GM19240 (cell line): ENCODE measurements at regions not wholly inside any gene's neighbourhood (a gene's known extent, or its start where the extent isn't known, plus 50 kb on each side); places are given as distances from the start of the nearest gene placed in this dataset.

ENCODE experiments used
- DNase-seq: peaks from one replicate; pipeline ENCODE4 v3.0.0; 2011; ENCODE audit warnings: low spot score; ENCODE audit not compliant: insufficient read length

DNA sequence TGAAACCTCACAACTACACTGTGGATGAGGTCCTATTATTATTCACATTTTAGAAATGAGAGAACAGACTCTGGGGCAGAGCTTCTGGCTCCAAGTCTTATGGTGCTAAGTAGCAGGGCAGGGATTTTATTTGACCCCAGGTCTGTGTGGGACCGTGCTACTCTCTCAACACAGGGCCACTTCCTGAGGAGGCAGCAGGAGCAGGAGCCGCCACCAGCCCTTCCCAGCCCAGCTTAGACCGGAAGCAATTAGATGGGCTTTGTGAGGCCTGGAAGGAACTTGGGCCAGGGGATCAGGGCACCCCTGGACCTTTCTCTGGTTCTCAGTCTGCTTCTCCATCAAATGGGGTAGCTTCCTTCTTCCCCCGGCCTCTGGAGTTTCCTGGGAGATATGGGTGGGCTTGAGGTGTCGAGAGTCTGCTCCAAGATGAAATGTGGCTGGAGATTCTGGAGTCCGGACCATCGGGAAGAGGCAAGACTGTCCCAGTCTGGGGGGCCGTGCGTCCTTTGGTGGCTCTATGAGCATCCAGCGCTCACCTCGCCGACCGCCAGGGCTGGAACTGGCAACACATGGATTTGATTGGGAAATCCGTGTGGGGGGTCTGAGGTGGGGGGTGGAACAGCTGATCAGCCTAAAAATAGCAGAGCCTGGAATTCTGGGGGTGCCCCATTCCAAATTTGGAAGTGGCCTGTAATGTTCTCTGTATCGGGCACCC is 136.8 kb downstream of the FOXD2 start:
- no peak for DNase-seq

DNA sequence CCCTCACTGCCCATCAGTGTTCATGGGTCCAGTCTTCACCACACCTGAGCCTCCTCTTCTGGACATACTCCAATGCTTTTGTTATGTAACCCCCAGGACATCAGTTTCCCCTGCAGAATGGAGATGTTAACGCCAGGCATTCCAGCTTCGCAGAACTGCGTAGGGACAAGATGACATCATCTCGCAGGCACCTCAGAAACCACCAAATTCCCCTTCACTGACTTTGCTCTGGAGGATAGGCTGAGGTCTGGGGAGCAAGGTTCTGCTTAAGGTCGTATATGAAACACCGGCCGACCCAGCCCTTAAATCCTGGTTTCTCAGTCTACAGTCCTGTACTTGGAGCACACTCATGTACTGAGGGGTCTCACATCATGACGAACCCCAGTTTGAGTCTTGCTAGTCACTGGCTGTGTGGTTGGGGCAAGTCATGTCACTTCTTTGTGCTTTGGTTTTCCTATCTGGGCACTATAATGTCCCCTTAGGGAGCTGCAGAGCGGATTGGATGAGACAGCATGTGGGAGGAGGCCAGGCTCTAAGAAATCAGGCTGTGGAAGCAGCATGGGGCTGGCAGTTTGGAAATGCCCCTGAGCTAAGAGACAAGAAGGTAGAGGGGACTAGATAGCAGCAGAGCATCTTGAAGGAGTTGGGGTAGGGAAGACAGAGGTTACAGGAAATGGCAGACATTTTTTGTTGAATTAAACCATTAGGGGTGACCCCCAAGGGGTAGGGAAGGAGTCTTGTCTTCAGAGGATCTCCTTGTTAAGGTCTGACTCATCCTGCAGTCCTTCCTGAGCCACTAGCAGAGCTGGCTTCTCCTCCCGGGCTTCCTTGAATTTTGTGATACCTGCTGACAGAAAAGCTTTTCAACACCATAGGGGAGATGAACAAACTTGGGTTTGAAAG is 138.3 kb downstream of the FOXD2 start:
- DNase-seq, result no peak

DNA sequence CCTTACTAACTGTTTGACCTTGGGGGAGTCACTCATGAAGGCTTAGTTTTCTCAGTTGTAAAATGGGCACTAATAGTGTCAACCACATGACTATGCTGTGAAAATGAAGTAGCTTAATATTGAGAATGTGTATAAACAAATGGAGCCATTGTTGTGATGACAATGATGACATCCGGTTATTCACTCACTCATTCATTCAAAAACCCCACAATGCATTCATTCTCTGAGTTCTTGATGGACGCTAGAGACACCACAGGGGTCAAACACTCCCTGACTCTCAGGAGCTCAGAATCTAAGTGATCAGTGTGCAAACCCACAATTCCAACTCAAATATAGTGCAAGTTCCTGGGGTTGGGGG is 138.9 kb downstream of the FOXD2 start:
- no peak for DNase-seq

DNA sequence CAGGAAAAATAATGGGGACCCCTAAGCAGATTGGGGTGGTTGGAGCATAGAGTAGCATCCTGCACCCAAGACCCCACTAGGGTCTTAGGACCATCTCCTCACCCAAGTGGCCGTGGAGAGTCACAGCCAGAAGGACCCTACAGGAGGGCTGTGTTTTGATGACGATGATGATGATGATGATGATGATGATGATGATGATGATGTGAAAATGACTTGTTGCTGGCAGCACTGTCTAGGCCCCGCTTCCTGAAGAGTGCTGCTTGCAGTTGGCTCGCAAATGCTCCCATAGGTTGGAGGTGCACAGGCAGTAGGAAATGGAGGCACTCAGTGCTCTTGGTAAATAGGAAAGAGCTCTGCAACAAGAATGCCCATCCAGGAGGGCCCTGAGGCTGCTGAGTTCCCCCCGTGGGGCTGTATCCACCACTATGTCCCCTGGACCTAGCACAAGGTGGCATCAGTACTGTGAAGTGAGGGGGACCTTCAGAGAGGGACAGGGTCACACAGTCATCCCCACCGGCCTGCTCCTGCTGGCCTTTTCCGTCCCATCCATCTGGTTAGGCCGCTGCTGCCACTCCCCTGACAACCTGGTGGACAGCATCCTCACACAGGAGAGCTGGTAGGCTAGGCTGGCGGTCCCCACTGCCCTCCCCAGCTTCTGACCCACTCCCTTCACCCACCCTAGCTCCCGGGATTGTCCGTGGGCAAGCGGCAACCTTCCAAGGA is 139.6 kb downstream of the FOXD2 start:
- DNase-seq, result no peak

DNA sequence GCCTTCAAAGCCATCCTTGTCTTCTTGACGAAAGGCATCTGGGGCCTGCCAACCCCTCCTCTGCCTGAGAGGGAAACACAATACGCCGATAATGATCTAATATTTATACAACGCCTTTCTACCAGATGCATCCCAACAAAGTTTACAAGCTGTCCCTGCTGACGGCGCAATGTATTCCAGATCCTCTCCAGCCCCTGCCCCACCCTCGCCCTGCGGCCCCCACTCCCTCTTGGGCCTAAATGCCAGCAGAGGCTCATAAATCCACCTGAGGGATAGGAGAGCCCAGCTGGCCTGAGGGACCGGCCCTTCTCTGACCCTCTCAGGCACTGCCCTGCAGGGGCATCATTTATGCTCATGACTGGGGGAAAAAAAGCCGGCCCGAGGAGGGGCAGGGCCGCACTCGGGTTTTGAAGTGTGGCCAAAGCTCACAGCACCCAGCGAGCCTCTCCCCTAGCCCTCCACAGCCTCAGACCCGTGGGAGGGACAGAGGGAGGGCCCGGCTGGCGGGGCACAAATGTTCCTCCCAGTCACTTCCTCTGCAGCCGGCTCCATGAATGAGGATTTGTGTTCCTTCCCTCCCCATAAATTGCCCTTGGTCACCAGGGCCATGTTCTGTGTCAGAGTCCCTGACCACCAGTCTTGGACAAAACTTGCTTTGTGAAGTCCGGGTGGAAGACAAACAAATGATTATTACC is 140.3 kb downstream of the FOXD2 start:
- no peak for DNase-seq

DNA sequence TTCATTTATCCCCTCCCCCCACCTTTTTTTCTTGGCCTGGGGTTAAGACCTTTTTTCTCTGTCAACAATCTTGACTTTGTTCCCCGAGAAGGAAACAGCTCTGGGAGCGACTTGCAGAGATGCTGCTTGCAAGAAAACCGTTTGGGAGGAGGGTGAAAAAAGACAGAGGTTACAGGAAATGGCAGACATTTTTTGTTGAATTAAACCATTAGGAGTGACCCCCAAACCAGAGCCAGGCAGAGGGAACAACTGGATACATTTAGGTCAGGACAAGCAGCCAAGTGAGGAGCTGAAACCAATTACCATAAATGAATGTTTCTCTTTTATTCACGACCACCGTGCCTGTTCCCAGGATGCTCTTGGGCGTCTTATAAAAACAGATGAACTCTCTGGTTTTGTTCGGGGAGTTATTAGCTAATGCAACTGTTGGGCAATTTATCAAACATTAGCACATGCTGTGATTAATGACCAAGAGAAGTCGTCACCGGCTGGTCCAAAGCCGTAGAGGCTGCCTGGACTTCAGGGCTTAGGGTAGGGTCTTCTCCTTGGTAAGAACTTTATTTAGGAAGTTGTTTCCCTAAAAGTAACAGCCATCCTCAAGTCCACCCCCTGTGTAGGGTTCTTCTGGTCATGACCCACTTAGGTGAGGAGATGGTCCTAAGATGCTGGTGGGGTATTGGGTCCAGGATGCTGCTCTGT is 141.0 kb downstream of the FOXD2 start:
- DNase-seq, result no peak

DNA sequence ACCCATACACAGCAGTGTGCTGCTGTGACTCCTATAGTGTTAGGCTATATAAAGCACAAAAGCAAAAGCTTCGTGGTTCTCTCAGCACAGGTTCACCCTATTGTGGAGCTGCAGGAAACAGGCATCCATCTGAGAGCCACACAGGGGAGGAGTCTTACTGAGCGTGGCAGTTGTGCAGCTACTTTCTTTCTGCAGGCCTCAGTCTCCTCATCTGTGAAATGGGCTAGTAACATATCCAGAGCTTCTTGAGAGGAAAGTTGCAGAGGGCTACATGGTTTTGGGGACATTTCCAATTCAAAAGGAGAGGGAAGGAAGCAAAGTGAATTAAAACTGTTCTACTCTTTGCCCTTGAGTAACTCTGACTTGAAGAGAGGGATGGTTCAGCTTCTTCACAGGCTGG is 142.0 kb downstream of the FOXD2 start:
- DNase-seq, result no peak

DNA sequence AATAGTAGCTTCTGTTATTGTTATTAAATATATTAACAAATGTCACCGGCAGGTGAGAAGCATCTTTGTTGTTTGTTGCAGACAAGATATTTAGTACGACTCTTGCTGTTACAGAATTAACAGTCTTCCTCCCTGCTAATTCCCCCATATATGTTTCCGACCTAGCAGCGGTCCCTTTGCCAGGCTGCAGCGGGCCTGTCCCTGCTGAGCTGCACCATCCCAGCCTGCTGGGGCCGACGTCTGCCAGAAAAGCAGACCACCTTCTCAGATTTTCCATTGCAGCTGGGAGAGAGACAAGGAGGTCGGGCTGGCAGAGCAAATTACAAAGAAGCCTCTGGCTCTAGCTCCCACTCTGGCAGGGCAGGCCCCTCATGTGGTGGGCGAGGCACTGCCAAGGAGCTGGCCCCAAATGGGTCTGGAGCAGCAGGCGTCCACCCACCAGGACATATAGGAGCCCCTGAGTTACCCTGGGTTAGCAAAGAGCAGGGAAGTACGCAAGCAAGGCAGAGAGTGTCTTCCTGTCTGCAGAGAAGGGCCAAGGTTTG is 142.7 kb downstream of the FOXD2 start:
- DNase-seq, result no peak

DNA sequence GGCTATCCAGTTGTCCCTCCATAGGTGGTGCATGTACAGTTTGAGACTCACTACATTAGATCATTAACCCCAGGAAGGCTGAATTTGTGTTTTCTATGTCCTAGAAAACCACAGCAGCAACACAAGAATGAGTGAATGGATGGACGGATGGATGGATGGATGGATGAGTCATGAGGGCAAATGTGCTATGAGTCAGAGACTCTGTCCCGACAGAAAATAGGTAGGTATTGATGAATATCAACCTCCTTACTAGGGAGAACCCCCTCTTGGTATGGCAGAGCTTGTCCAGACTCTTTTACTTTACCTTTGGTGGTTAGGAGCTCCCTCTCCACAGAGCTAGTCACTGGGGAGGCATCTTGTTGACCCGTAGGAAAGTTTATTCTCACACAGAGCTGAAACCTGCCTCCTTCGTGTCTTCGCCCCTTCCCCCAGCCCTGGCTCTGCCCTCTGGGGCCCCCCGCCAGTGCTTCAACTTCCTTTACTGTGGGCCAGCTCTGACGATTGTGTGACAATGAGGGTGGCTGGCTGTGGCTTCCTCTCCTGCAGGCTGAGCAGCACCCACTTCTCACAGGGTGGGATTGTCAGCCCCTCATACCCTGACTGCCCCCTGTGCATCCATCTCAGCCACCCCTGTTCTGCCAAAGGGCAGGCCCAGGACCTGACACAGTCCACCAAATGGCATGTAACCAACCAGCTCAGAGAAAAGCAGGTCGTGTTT is 145.2 kb downstream of the FOXD2 start:
- DNase-seq, result no peak

DNA sequence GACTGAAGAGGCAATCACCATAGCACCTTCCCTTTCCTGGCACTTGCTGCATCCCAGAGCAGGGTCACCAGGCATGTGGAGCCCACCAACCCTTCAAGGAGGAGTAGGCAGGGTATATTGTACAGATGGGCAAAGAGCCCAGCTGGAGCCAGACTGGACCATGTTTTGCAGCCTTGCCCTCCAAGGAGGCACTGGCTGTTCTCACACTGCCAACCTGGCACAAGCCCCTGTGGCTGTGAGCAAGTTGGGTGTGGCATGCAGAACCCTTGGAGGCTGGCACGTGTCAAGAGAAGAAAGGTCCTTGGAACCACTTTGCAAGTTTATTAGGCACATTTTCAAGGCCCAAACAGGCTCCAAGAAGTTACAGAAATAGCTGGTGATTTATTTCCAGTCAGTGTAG is 146.4 kb downstream of the FOXD2 start:
- DNase-seq, result no peak

DNA sequence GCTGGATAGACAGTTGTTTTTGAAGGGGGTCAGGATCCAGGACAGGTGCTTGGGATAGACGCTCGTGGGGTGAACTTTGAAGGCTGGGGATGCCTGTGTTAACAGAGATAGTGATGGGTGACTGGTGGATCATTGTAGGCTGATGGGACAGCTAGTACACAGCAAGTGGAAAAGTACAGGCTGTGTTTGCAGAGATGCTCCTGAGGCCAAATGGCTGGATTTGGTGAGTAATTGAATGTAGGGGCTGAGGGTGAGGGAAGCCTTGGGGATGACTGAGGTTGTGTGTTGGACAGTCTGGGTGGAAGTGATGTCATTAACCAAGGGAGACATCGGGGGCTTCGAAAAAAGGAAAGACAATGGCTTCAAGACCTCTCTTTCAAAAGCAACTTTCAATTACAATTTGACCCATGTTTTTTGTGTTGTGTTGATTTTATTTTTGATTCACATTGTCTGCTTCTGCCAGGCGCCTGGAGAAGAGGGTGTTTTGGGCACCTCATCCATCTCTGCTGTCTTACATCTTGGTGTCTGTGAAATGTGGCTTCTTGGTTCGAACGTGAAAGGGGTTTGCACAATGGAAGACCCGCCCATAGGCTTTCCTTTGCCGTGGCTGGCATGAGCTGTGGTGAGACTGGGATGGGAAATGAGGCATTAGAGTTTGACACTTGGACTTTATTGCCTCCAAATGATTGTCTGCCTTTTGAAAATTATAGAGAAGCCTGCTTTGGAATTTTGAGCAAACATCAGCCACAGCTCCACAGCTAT is 147.5 kb downstream of the FOXD2 start:
- no peak for DNase-seq

DNA sequence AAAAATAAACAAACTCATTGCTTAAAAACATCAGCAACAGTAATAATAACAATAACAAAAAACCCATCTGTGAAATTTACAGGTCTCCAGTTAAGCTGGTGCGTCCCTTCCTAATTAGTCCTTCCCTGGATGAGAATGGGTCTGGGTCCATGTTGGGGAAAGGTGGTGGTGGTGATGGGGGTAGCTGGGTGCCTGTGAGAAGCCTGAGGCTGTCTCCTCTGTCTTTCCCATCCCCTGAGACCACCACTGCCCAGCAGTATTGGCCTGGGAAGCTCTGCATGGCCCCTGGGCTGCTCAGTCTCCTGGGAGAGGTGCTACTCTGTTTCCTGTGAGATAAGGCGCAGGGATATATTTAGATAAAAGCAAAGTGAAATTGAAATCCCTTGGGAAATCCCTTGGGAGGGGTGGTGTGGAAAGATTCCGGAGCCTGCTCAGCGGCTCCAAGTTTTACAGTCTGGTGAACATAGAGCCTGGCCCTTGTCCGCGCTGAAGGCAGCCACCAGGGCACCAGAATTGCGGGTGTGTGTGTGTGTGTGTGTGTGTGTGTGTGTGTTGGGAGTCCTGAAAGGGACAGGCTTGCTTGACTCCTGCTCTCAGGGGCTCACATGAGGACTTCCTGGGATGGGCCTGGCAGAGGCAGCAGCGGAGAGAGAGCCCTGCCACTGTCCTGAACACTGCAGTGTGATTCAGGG is 150.2 kb downstream of the FOXD2 start:
- DNase-seq, result no peak

DNA sequence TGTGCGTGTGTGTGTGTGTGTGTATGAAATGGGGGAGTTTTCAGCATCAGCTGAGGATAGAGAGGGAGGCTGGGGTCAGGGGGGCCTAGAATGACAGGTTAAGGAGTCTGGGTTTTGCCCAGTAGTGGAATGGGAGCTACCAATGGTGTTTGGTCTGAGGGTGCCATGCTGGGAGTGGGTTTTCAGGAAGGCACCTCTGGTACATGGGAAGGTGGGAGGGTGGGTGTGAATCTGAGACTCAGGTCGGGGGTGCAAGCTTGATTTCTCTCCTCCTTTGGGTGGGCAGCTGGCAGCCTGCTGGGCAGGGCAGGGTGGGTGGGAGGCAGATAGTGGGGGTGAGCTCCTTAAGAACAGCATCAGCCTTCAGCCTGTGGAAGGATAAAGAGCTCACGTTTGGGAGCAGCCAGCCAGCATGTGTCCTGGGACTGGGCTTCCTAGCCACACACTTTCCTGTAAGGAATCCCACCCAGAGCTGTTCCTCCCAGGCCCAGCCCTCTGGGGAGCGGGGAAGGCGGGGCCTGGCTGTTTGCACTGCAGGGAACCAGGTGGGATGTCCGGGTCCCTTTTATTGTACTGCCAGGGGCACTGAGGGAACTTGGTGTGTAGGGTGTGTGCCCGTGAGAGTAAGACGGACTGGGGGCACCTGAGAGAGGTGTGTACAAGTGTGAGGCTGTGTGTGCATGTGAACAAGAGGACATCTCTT is 152.8 kb downstream of the FOXD2 start:
- DNase-seq, result no peak

DNA sequence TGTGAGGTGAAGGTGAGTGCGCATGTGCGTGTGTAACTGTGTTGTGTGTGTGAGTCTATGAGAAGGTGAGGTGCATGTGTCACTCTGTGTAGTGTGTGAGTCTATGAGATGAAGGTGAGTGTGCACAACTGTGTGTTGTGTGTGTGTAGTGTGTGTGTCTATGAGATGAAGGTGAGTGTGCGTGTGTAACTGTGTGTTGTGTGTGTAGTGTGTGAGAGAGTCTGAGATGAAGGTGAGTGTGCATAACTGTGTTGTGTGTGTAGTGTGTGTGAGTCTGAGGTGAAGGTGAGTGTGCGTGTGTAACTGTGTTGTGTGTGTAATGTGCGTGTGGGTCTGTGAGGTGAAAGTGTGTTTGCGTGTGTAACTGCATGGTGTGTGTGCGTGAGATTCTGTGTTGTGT is 154.0 kb downstream of the FOXD2 start:
- no peak for DNase-seq

DNA sequence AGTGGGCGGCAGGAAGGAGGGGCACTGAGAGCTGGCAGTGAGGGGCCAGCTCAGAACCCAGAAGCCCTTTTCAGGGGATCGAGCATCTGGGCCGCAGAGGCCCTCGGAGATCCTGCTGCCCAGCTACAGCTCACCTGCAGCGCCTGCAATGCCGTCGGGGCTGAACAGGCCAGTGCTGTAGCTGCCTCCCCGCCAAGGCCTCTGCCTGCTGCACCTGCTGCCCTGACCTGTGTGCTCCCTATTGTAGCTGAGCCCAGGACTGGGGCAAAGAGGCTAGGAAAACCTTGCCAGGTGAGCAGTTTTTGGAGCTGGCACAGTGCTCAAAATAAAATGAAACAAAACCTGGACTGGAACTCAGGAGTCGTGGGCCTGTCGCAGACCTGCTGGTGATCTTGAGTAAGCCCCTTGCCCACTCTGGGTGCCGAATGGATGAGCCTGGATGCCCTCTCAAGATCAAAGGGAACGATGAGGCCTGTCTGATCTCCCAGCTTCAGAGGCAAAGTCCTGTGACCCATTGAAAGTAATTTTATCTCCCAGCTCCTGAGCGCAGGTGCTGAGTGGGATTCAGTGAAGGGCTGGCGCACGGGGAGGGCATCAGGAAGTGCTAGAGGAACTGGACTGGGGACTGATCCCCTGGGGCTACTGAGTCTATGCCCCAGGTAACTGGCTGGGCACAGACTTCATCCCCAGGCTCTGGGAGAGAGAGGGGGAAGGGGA is 154.6 kb downstream of the FOXD2 start:
- DNase-seq, result no peak

DNA sequence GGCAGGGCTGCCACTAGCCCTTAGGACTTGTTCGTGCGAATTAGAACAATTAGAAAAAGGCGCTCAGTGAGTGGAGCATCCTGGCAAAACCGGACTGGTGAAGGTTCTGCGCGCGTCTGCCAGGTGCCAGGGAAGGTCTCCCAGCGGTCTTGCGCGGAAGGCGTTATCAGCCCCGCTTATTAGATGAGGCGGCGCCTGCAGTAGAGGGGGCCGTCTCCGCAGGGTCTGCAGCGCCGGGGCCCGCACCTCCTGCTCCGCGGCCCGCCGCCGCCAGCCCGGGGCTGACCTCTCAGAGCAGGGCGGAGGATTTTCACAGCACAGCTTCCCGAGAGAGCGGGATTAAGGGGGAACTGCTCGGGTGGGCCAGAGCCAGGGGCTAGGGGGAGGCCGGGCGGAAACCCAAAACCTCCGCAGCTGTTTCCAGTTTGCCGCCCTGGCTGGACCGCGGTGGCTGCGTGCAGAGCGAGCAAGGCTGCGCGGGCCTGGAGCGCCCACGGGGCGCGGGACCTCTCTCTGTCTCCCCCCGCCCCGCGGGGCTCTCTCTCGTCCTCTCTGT is 155.2 kb downstream of the FOXD2 start:
- no peak for DNase-seq

DNA sequence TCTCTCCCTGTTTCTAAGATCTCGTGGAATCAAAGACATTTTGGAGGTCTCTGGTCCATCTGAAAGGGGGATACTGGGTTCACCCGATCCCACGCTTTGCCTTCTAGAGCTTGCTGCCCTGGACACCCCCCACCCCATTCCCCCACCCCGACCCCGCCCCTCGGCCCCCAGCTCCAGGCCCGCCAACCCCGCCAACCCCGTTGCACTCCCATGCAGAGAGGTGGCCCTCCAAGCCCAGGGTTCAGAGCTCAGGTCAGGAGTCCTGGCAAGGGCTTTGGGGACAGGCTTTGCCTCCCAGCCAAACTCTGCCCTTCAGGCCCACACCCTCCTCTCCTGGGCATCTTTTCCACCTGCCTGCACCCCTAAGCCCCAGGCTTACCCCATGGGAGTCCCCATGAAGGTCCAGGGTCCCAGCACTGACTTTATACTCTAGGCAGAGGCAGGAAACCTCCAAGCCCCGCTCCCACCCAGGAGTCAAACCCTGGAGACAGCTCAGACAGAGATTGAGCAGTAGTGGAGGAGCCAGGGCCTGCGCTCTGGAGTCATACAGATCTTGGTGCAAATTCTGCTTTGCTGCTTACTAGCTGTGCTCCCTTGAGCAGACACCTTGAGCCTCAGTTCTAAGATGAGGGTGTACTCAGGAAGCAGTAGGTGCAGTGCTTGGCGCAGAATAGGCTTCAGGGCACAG is 155.9 kb downstream of the FOXD2 start:
- DNase-seq, result no peak
